Ascending aorta (tissue), 2 donors: ENCODE measurements at regions not wholly inside any gene's neighbourhood (a gene's known extent, or its start where the extent isn't known, plus 50 kb on each side); places are given as distances from the start of the nearest gene placed in this dataset.
"Not testable (repeated sequence)": the region's sequence is repeated elsewhere in the genome, so short reads cannot be mapped to it uniquely, and the experiment has no call there.

Source experiments
- DNase-seq, 2 donors: peaks; one replicate each; pipeline ENCODE4 v3.0.0-alpha.2; 2019; ENCODE audit warnings: low spot score in 2 of 2
- H3K27ac ChIP-seq, 2 donors: fragments of 200-600 bp; sonication (generic); one replicate each; pipeline ENCODE4 v1.5.1; 2016 to 2017; ENCODE audit warnings: mild to moderate bottlenecking in 1 of 2
- H3K27me3 ChIP-seq: fragments of 200-600 bp; sonication (generic); one replicate; pipeline ENCODE4 v1.5.1; 2017
- H3K36me3 ChIP-seq, 2 donors: fragments of 200-600 bp; sonication (generic); one replicate each; pipeline ENCODE4 v1.5.1; 2016
- H3K4me1 ChIP-seq, 2 donors: fragments of 200-600 bp; sonication (generic); one replicate each; pipeline ENCODE4 v1.5.1; 2016 to 2017; ENCODE audit warnings: mild to moderate bottlenecking in 1 of 2
- H3K4me3 ChIP-seq, 2 donors: fragments of 200-600 bp; sonication (generic); one replicate each; pipeline ENCODE4 v1.5.1; 2016 to 2017; ENCODE audit warnings: mild to moderate bottlenecking in 1 of 2
- H3K9me3 ChIP-seq, 2 donors: fragments of 200-600 bp; sonication (generic); one replicate each; pipeline ENCODE4 v1.5.1; 2016
- CTCF ChIP-seq, 3 experiments: fragments of 200-600 bp in 2 of 3; fragments of 450-650 bp in 1 of 3; sonication (generic) in 2 of 3; IDR thresholded peaks; one replicate each; pipeline ENCODE4 v1.5.1; 2016 to 2019; ENCODE audit warnings: antibody characterized with exemption in 3 of 3, mild to moderate bottlenecking in 1 of 3, moderate library complexity in 1 of 3
- intact Hi-C: fragments of 100-400 bp; cut with DNase I; formaldehyde crosslinking; loops from one replicate; pipeline ENCODE4 v1.15.1; 2023

- no peak for TF ChIP-seq CTCF (IDR thresholded peaks at IDR 0.05)
- Histone ChIP-seq H3K27ac (no peak overlapping the region), H3K4me1 (no peaks in the 10 kb centered on the region), H3K4me3 (no peak overlapping the region), H3K27me3 (no peaks in the 10 kb centered on the region), H3K9me3 (no peaks in the 10 kb centered on the region), H3K36me3 (no peaks in the 10 kb centered on the region)
- DNase-seq: no peak
- intact Hi-C loops: no loop called here
Measured at GRCh38 chr12:63362791-63363190, 211.8 kb upstream of the AVPR1A start.

- Histone ChIP-seq H3K27me3 (no peaks in the 10 kb centered on the region), H3K36me3 (no peaks in the 10 kb centered on the region), H3K4me1 (no peaks in the 10 kb centered on the region), H3K9me3 (no peaks in the 10 kb centered on the region), H3K27ac (no peak overlapping the region), H3K4me3 (no peak overlapping the region)
- no peak for TF ChIP-seq CTCF (IDR thresholded peaks at IDR 0.05)
- intact Hi-C loops: no loop called here
- DNase-seq: no peak
Measured at GRCh38 chr12:63362166-63362565, 211.2 kb upstream of the AVPR1A start.

GRCh38 chr12:63354969-63355368 lies 204.0 kb upstream of the AVPR1A start:
- DNase-seq: no peak
- Histone ChIP-seq H3K4me1 (no peaks in the 10 kb centered on the region), H3K27me3 (no peaks in the 10 kb centered on the region), H3K36me3 (no peaks in the 10 kb centered on the region), H3K27ac (no peak overlapping the region), H3K9me3 (no peaks in the 10 kb centered on the region), H3K4me3 (no peak overlapping the region)
- no peak for TF ChIP-seq CTCF (IDR thresholded peaks at IDR 0.05)
- intact Hi-C loops: no loop called here

- H3K36me3 ChIP-seq: no peaks in the 10 kb centered on the region
- DNase-seq: no peak
- no peaks in the 10 kb centered on the region for H3K27me3 ChIP-seq
- no peaks in the 10 kb centered on the region for H3K9me3 ChIP-seq
- H3K27ac ChIP-seq: no peak overlapping the region
- H3K4me1 ChIP-seq: no peaks in the 10 kb centered on the region
- H3K4me3 ChIP-seq: no peak overlapping the region
- no peak for TF ChIP-seq CTCF (IDR thresholded peaks at IDR 0.05)
- intact Hi-C loops: no loop called here
Measured at GRCh38 chr12:63353559-63353958, 202.6 kb upstream of the AVPR1A start.

GRCh38 chr12:63351370-63351769 lies 200.4 kb upstream of the AVPR1A start:
- intact Hi-C loops: no loop called here
- Histone ChIP-seq H3K27ac (no peak overlapping the region), H3K9me3 (no peaks in the 10 kb centered on the region), H3K36me3 (no peaks in the 10 kb centered on the region), H3K4me3 (no peak overlapping the region), H3K27me3 (no peaks in the 10 kb centered on the region), H3K4me1 (no peaks in the 10 kb centered on the region)
- DNase-seq: no peak
- no peak for TF ChIP-seq CTCF (IDR thresholded peaks at IDR 0.05)

- Histone ChIP-seq H3K27ac (no peak overlapping the region), H3K36me3 (no peaks in the 10 kb centered on the region), H3K4me1 (no peaks in the 10 kb centered on the region), H3K9me3 (no peaks in the 10 kb centered on the region), H3K27me3 (no peaks in the 10 kb centered on the region), H3K4me3 (no peak overlapping the region)
- no peak for DNase-seq
- TF ChIP-seq CTCF (IDR thresholded peaks at IDR 0.05): no peak
- intact Hi-C loops: no loop called here
Measured at GRCh38 chr12:63348556-63348955, 197.6 kb upstream of the AVPR1A start.

GRCh38 chr12:63337158-63337557 lies 186.2 kb upstream of the AVPR1A start:
- DNase-seq, H3K27ac ChIP-seq, intact Hi-C loops, H3K9me3 ChIP-seq, H3K4me1 ChIP-seq, H3K36me3 ChIP-seq, H3K4me3 ChIP-seq, H3K27me3 ChIP-seq: not testable (repeated sequence)
